ENCODE measurements at regions not wholly inside any gene's neighbourhood (a gene's known extent, or its start where the extent isn't known, plus 50 kb on each side); places are given as distances from the start of the nearest gene placed in this dataset.

GRCh38 chr18:44521668-44522022, 159.0 kb upstream of the SETBP1 start:
- TF ChIP-seq POLR2A (IDR thresholded peaks at IDR 0.05; ENCODE audit: low read depth, low read length) (no peak), TAF1 (IDR thresholded peaks at IDR 0.05; ENCODE audit: borderline replicate concordance, low read depth, low read length) (no peak), POLR2AphosphoS5 (IDR thresholded peaks at IDR 0.05; ENCODE audit: low read depth, low read length) (no peak)
